ENCODE measurements at regions not wholly inside any gene's neighbourhood (a gene's known extent, or its start where the extent isn't known, plus 50 kb on each side); places are given as distances from the start of the nearest gene placed in this dataset.

DNA sequence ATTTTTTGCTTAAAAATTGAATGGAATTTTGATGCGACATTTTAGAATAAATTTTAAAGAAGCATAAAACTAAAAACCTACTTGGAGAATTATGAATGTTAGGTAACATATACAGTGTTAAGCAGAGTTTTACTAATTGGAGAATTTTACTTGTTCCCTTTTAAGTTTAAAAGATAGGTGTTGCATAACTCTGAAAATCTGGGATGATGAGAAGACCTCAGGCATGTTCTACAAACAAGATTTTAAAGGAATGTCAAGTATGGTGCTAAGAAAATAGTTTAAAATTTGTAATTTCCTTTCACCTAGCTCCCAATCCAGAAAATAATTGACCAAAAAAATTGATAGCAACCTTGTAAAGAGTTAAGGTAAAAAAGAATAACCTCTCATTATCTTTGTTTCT, 135.8 kb downstream of the RFC3 start:
- DNase-seq: no peak

DNA sequence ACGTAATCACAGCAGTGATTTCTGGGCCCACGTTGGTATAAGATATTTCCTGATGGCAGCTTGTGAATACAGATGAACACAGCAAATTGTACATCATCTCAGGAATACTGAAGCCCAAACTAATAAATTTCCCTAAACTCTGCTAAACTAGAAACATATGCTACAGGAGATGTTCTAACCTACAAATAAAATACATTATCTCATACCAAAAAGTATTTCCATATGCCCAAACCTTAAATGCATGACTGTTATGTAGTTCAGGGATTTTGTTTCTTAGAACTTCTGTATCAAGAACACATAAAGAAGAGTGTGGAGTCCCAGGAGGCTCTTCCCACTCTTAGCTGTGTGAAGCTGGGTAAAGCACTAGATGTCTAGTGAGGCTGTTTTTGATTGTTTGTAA, 138.4 kb downstream of the RFC3 start:
- no peak for DNase-seq

DNA sequence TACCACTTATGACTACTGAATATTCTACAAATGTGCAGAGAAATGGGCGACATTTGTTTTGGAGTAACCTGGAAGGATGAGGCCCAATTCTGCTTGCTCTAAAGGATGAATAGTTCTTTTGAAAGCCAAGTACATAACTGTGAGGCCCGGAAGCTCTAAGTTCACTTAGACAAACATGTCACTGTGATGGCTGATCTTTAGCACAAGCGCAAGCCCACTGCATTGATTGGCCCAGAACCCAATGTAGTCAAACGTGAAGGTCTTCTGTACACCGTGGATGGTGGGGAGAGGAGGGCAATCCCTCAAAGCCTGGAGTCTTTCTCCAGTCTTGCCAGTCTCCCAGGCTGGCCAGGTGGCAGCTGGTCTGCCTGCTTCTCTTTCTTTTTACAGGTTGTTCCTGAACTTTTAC, 139.6 kb downstream of the RFC3 start:
- DNase-seq: no peak

DNA sequence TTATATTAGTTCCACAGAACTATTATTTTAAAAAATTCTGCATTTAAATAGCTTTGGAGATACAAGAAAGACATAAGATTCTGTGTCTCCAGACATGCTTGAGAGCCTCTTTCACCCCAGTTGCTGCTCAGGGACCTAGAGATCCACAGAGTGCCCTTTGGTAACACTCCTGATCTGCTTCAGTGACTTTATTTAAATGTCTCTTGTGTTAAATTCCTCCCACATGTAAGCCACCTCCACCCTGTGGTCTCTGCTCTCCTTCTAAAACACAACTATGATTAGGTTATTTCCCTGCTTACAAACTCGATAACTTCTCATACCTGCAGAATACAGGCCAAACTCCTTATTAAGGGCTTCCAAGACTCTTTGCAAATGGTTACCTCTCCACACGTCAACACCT, 141.0 kb downstream of the RFC3 start:
- DNase-seq: no peak

DNA sequence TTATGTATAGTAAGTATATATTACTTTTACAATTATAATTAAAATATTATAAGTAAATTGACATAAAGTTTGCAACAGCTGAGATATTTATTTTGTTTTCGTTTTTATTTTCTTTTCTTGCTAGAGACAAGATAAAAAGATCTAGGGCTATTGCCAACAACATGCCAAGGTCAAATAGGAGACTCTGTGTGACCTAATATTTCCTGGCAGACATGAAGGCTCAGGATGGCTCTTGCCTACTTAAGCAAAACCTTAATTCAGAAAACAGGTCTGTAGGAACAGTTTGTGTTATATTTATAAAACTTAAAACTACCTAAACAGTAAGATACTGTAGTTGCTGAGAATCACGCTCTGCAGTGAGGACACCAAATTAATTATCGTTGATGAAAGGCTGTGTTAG, 145.2 kb downstream of the RFC3 start:
- DNase-seq: no peak

GRCh38 chr13:33963895-33964294, 145.9 kb downstream of the RFC3 start:
- no peak for DNase-seq

- peak; percentile 18 for DNase-seq
Measured at GRCh38 chr13:33968520-33969507, 150.9 kb downstream of the RFC3 start.

DNA sequence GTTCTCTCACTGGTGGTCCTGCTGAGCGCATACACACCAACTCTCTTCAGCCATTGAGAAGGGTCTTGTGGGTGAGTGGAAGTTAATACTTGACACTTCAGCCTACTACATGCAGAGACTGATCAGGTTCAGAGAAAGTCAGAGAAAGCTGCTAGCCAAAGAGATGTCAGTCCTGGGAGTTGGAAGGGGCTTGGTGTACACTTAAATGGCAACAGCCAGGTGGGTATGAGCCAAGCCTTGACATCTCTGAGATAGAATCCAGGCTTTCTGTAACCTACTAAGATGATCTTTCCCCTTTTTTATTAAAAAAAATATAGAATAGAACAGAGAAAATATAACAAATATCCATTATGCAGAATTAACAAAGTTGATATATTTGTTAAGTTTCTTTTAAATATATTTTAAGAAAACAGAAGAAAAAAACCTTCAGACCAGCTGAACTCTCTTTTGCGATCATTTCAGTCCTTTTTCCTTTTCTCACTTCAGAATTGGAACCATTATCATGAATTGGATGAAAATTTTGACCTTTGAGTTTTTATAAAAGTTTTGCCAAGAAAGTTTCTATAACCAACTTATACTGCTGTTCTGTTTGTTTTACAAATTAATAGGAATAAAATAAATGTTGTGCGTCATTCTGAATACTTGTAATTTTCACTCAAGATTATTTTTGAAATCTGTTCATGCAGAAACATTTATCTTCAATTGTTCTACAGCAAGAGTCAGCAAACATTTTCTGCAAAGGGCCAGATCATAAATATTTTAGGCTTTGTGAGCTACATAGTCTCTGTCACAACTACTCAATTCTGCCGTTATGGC, 153.0 kb downstream of the RFC3 start:
- no peak for DNase-seq

DNA sequence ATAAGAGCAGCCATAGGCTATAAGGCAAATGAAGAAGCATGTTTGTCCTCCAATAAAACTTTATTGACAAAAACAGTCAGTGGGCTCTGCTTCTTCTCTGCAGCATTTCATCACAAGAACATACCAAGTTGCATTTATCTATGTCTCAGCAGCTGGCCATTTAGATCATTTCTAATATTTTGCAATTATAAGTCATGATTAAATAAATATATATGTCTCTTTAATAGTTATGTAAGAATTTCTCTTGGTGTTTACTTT, 153.5 kb downstream of the RFC3 start:
- DNase-seq: no peak

DNA sequence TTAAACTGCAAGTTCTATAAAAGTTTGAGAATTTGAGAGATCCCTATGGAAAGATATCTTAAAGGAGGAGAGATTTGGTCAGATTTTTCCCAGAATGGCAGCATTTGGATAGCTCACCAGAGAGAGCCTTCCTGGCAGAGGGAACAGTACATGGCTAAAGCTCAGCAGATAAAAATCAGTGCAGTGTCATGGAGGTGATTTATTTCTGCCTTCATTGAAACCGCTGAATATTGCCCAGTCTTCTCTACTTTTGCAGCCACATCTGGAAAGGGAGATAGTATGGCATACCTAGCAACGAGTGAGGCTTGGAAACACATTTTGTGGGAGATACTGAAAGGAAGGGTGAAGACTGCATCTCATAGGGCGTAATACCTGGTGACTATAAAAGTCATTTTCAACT, 155.2 kb downstream of the RFC3 start:
- DNase-seq: no peak

DNA sequence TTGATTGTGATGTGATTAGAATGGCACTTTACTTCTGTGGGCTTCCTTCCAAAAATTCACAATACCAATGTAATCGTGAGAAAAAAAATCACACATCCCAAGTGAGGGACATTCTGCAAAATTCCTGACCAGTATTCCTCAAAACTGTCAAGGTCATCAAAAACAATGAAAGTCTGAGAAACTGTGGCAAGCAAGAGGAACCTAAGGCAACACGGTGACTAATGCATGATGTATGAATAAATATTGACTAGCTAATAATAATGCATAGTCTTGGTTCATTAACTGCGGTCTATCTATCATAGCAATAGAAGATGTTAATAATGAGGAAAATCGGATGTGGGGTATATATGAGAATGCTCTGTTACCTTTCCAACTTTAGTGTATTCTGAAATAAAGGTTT, 159.0 kb downstream of the RFC3 start:
- no peak for DNase-seq

DNA sequence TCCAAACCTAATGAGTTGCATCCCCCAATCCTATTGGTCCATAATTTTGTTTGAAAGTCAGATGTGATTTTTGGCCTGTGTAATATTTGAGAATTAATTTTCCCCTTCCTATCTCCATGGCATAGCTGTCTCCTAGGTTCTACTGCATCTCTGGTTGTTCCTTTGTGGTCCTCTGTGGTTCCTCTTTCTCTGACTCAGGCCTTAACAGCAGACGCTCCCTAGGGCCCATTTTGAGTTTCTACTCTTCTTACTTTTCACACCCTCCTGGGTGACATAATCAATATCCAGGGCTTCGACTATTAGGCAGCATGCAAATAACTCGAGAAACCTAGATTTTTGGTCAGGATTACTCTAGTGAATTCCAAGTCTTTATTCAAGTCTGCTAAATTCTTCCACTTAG, 160.7 kb downstream of the RFC3 start:
- no peak for DNase-seq

DNA sequence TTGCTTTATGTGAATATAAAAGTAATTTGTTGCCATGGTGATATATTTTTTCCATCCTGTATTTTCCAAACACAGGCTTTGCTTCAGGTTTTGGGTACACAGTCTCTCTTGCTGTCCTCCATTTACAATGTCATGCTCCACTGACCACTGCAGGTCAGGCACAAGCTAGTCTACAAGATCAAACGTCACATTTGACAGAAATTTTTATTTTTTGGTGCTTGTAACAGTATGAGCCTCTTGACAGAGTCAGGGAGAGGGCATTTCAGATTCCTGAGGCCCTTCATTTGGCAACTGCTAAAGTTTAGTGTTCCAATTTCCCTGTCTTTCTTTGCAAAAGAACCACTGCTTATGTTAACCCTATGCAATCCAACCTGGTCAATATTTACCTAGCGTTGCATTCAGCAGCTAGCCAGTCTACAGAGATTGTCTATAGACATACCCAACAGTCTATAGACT, 175.0 kb downstream of the RFC3 start:
- no peak for DNase-seq

DNA sequence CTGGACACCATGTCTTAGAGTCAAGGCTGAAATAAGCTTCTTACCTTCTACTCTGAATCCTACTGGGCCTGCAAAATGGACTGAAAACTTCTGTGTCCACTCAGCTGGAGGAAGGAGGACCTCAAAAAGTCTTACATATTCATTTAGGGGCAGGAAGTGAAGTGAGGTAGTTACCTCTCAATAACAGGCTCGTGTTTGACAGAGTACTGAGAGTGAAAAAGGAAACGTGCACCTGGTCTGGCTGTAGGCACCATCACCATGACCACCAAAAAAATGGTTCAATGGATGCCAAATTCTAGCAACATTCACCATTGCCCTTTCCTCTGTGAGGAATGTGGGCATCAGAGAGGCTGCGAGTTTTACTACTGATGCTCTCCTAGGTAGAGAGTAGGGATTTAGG, 176.2 kb downstream of the RFC3 start:
- no peak for DNase-seq

DNA sequence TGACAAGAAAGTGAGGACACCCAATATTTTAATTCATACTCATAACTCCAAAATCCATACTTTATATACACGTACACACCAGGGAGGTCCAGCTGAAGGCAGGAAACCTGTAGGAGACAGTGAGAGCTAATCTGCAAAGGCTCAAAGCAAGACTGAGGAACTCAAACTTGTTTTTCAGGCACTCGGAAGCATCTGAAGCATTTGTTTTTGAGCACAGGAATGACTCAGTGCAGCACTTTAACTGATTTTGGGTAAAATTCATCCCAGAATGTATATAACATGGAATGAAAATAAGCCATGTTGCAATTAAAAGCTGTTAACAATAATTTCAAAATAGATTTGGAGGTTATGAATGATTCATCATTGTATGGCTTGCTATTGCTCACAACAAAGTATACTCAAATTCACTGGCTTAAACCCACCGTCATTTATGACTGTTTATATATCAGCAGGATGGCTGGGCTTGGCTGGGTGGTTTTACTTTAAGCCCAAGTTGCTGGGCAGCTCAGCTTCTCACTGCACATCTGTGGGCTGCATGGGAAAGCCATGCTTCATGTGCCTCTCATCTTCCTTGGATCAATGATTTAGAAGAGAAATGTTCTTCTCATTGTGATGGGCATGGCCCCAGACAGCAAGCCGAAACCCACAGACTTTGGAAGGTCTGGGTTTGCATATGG, 177.0 kb downstream of the RFC3 start:
- no peak for DNase-seq

DNA sequence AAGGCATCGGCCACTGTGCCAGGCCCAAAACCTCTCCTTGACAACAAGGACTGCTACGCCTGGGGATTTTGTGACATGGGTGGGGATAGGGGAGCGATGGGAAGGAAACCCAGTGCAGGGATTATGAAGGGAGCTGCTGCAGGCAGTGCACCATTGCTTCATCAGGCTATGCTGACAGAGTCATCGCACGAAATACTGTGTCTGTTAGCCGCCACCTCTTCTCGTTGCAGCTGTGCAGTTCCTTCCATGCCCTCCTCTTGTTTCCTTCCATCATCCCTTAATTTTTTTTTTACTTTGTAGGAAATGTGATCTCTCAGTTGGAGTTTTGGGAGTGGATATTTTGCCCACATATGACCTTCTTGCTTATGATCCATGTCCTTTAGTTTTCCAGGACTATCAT, 178.7 kb downstream of the RFC3 start:
- no peak for DNase-seq

DNA sequence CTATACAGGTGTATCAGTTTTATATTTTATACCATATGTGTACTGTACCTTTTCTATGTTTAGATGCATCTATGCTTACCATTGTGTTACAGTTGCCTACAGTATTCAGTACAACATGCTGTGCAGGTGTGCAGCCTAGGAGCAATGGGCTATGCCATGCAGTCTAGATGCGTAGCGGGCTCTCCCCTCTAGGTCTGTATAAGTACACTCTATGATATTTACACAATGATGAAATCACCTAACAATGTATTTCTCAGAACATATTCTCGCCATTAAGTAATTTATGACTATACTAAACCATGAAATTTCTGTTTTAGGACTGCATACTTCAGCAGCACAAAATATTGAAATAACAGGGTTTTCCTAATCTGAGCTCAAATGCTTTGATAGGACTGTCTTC, 179.6 kb downstream of the RFC3 start:
- DNase-seq: no peak

DNA sequence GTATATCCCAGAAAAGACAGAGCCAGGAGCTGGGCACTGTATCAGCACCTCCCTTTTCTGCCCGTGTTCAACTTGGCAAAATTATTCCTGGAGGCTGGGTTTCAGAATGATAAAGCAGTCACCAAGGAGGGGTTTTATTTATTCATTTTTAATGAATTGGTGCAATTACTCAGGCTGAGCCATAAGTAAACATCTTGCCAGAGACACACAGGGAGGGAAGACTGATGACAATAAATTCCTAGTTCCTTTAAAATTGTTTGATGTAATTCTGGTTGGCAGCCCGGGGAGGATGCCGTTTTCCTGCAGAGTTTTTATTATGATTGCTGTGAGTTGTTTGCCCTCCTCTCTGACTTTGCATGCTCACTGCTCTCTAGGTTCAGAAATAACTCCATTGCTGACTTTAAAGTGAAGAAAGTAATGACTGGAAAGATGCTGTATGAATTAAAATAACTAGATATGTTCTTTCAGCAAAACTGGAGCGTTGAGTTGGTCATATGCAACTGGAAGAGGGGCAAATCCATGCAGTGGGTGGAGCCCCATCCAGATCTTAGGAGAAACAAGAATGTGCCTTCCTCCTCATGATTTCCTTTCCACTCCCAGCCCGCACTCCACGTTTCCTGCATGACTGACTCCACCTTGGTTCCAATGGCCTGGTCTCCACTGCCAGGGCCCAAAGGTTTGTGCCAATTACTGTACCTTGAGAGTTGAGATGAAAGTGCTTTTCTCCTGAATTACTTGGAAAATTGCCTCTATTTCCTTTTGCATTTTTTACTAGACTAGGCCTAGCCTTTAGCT, 182.1 kb downstream of the RFC3 start:
- DNase-seq: peak; percentile 28

DNA sequence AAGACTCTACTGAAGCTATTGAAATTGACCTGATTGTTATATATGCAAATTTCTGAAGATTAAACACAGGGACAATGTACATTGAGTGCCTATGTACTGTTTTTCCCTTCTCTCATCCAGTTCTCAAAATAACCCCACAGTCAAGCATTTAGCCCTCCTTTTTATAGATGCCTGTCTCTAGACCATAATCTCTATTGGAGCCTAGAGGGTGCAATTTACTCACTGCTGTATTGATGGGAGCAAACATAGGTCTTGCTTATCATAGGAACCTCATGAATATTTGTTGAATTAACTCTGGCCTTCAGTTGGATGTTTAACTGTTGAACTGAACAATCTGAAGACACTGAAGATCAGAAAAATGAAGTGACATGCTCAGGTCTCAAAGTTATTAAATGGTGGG, 183.0 kb downstream of the RFC3 start:
- no peak for DNase-seq

- no peak for DNase-seq
Measured at GRCh38 chr13:34001389-34001788, 183.4 kb downstream of the RFC3 start.

DNA sequence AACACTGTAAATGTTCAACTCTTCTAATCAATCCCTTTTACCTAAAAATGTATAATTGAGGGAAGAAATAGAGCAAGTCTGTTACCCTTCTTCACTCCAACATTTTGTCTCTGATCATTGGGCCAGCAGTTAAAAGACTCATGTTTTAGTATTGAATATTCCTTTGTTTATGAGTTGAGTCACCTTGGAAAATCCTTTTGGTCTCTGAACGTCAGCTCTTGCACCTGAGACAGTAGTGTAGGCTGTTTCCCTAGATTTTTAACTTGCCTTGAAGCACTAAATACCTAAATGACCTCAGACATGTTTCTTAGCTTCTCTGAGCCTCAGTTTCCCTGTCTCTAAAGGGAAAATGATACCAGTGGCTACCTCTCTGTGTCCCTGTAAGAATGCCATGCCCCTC, 184.2 kb downstream of the RFC3 start:
- DNase-seq: no peak

- no peak for DNase-seq
Measured at GRCh38 chr13:34002924-34003323, 185.0 kb downstream of the RFC3 start.

- DNase-seq: no peak
Measured at GRCh38 chr13:34003656-34004055, 185.7 kb downstream of the RFC3 start.

Measured in retina (tissue), 1 donor.